Astrocyte (in vitro differentiated cells and primary cell): ENCODE measurements at regions not wholly inside any gene's neighbourhood (a gene's known extent, or its start where the extent isn't known, plus 50 kb on each side); places are given as distances from the start of the nearest gene placed in this dataset.

Source experiments
- DNase-seq: peaks from one replicate; pipeline ENCODE4 v3.0.0-alpha.2; 2010; ENCODE audit warnings: low read depth
- FAIRE-seq: peaks from 2 replicates; lab custom pipeline; 2011; peaks lifted over from hg19 to GRCh38; lab: Jason Lieb, UNC
- H2AFZ ChIP-seq: 2 replicates; pipeline ENCODE4 v1.6.0; 2012; ENCODE audit warnings: low read depth, low read length, inconsistent platforms
- H3K27ac ChIP-seq: 2 replicates; pipeline ENCODE4 v1.5.1; 2011; ENCODE audit warnings: low read depth, low read length, inconsistent platforms
- H3K27me3 ChIP-seq: 2 replicates; pipeline ENCODE4 v1.6.0; 2011; ENCODE audit warnings: low read length, inconsistent platforms; ENCODE audit not compliant: insufficient read depth
- H3K36me3 ChIP-seq: 2 replicates; pipeline ENCODE4 v1.5.1; 2011; ENCODE audit warnings: low read length, inconsistent platforms; ENCODE audit not compliant: insufficient read depth
- H3K4me1 ChIP-seq: 2 replicates; pipeline ENCODE4 v1.5.1; 2011; ENCODE audit warnings: low read length, inconsistent platforms; ENCODE audit not compliant: insufficient read depth
- H3K4me2 ChIP-seq: 2 replicates; pipeline ENCODE4 v1.6.0; 2012; ENCODE audit warnings: low read length, inconsistent platforms
- H3K4me3 ChIP-seq: 2 replicates; pipeline ENCODE4 v1.5.1; 2011; ENCODE audit warnings: low read depth, mild to moderate bottlenecking, low read length, inconsistent platforms; ENCODE audit not compliant: insufficient read depth
- H3K79me2 ChIP-seq: 2 replicates; pipeline ENCODE4 v1.6.0; 2012; ENCODE audit warnings: mild to moderate bottlenecking, low read length, inconsistent platforms; ENCODE audit not compliant: insufficient read depth
- H3K9ac ChIP-seq: 2 replicates; pipeline ENCODE4 v1.6.0; 2012; ENCODE audit warnings: mild to moderate bottlenecking, low read length, inconsistent platforms
- H3K9me3 ChIP-seq: 2 replicates; pipeline ENCODE4 v1.5.1; 2012; ENCODE audit warnings: low read depth, mild to moderate bottlenecking, low read length, inconsistent platforms; ENCODE audit not compliant: insufficient read depth
- H4K20me1 ChIP-seq: 2 replicates; pipeline ENCODE4 v1.6.0; 2012; ENCODE audit warnings: low read length, inconsistent platforms; ENCODE audit not compliant: insufficient read depth
- H3K27ac Mint-ChIP-seq: one replicate; pipeline ENCODE4 v1.8.0; 2021; ENCODE audit warnings: mild to moderate bottlenecking, mixed read lengths; ENCODE audit not compliant: unreplicated experiment
- H3K27me3 Mint-ChIP-seq: one replicate; pipeline ENCODE4 v1.8.0; 2021; ENCODE audit warnings: low read depth, mixed read lengths; ENCODE audit not compliant: unreplicated experiment
- H3K36me3 Mint-ChIP-seq: one replicate; pipeline ENCODE4 v1.8.0; 2021; ENCODE audit warnings: low read depth, mixed read lengths; ENCODE audit not compliant: unreplicated experiment
- H3K4me1 Mint-ChIP-seq: one replicate; pipeline ENCODE4 v1.8.0; 2021; ENCODE audit warnings: low read depth, mixed read lengths; ENCODE audit not compliant: unreplicated experiment
- H3K4me3 Mint-ChIP-seq: one replicate; pipeline ENCODE4 v1.8.0; 2021; ENCODE audit warnings: mild to moderate bottlenecking, moderate library complexity, mixed read lengths; ENCODE audit not compliant: unreplicated experiment
- H3K9me3 Mint-ChIP-seq: one replicate; pipeline ENCODE4 v1.8.0; 2021; ENCODE audit warnings: mild to moderate bottlenecking, mixed read lengths; ENCODE audit not compliant: unreplicated experiment
- CTCF ChIP-seq: IDR thresholded peaks from 2 replicates; pipeline ENCODE4 v1.5.1; 2011; ENCODE audit warnings: low read depth, mild to moderate bottlenecking, inconsistent platforms, low read length, moderate library complexity; ENCODE audit not compliant: insufficient read depth
- EZH2 ChIP-seq: IDR thresholded peaks from 2 replicates; pipeline ENCODE4 v1.6.1; 2012; ENCODE audit warnings: mild to moderate bottlenecking, low read length, inconsistent platforms; ENCODE audit not compliant: insufficient read depth

GRCh38 chr3:150247441-150247840, 160.7 kb upstream of the TSC22D2 start:
- no peak for FAIRE-seq

GRCh38 chr3:150243466-150243865, 164.6 kb upstream of the TSC22D2 start:
- peaks cover 14% of the 10 kb centered on the region for H3K4me1 ChIP-seq
- FAIRE-seq = no peak
- no peak overlapping the region for H3K9ac ChIP-seq
- no peak overlapping the region for H3K27ac ChIP-seq
- no peak overlapping the region for H3K27ac Mint-ChIP-seq
- peak overlapping the region; percentile 13 for H3K4me2 ChIP-seq
- no peak overlapping the region for H3K4me3 ChIP-seq
- TF ChIP-seq CTCF (no peak), EZH2 (no peak)
- H3K9me3 Mint-ChIP-seq = peaks cover 3% of the 10 kb centered on the region
- H3K36me3 Mint-ChIP-seq = no peaks in the 10 kb centered on the region
- H3K4me3 Mint-ChIP-seq = peak overlapping the region; percentile 1
- H3K9me3 ChIP-seq = no peaks in the 10 kb centered on the region
- DNase-seq = peak; percentile 74
- H3K27me3 ChIP-seq = no peaks in the 10 kb centered on the region
- no peaks in the 10 kb centered on the region for H4K20me1 ChIP-seq
- no peak overlapping the region for H2AFZ ChIP-seq
- H3K27me3 Mint-ChIP-seq = no peaks in the 10 kb centered on the region
- no peaks in the 10 kb centered on the region for H3K79me2 ChIP-seq
- no peaks in the 10 kb centered on the region for H3K36me3 ChIP-seq
- peaks cover 37% of the 10 kb centered on the region for H3K4me1 Mint-ChIP-seq

More at GRCh38 chr3:150247441-150247840, 160.7 kb upstream of the TSC22D2 start:
- Histone ChIP-seq H3K27ac (no peak overlapping the region), H3K4me1 (peaks cover 33% of the 10 kb centered on the region), H3K36me3 (no peaks in the 10 kb centered on the region), H2AFZ (no peak overlapping the region), H3K79me2 (no peaks in the 10 kb centered on the region), H4K20me1 (no peaks in the 10 kb centered on the region), H3K4me3 (no peak overlapping the region), H3K9me3 (no peaks in the 10 kb centered on the region), H3K27me3 (no peaks in the 10 kb centered on the region), H3K4me2 (no peak overlapping the region), H3K9ac (no peak overlapping the region)
- DNase-seq = no peak
- TF ChIP-seq CTCF = no peak
- TF ChIP-seq EZH2 = no peak
- Mint-ChIP-seq H3K36me3 (no peaks in the 10 kb centered on the region), H3K27me3 (no peaks in the 10 kb centered on the region), H3K27ac (no peak overlapping the region), H3K4me1 (peaks cover 62% of the 10 kb centered on the region), H3K9me3 (peaks cover 3% of the 10 kb centered on the region), H3K4me3 (no peak overlapping the region)

GRCh38 chr3:150242220-150242936, 165.7 kb upstream of the TSC22D2 start:
- TF ChIP-seq CTCF = no peak
- TF ChIP-seq EZH2 = no peak
- Mint-ChIP-seq H3K27me3 (no peaks in the 10 kb centered on the region), H3K4me1 (peaks cover 39% of the 10 kb centered on the region), H3K4me3 (no peak overlapping the region), H3K27ac (no peak overlapping the region), H3K9me3 (peaks cover 3% of the 10 kb centered on the region), H3K36me3 (no peaks in the 10 kb centered on the region)
- peaks cover 20% of the 10 kb centered on the region for H3K4me1 ChIP-seq
- H3K9me3 ChIP-seq = no peaks in the 10 kb centered on the region
- no peak overlapping the region for H3K27ac ChIP-seq
- no peak overlapping the region for H3K4me3 ChIP-seq
- no peaks in the 10 kb centered on the region for H3K36me3 ChIP-seq
- no peaks in the 10 kb centered on the region for H3K79me2 ChIP-seq
- peak; percentile 77 for FAIRE-seq
- peak; percentile 78 for DNase-seq
- peak overlapping the region; percentile 19 for H3K4me2 ChIP-seq
- H3K27me3 ChIP-seq = no peaks in the 10 kb centered on the region
- H4K20me1 ChIP-seq = no peaks in the 10 kb centered on the region
- H3K9ac ChIP-seq = no peak overlapping the region
- no peak overlapping the region for H2AFZ ChIP-seq
